A673 (cell line): ENCODE measurements at regions not wholly inside any gene's neighbourhood (a gene's known extent, or its start where the extent isn't known, plus 50 kb on each side); places are given as distances from the start of the nearest gene placed in this dataset.
"Not testable (repeated sequence)": the region's sequence is repeated elsewhere in the genome, so short reads cannot be mapped to it uniquely, and the experiment has no call there.

Source experiments
- EZH2 ChIP-seq: fragments of 200-600 bp; sonication (generic); IDR thresholded peaks from 2 replicates; pipeline ENCODE4 v1.6.1; 2017; ENCODE audit warnings: borderline replicate concordance, low read depth, mild to moderate bottlenecking, mixed read lengths, antibody characterized with exemption, low read length; ENCODE audit not compliant: poor library complexity, severe bottlenecking
- TF ChIP-seq, protein P1 (sequence below): fragments of 300-800, 200-600 bp; sonication (generic); conservative IDR thresholded peaks from 2 replicates; pipeline ENCODE4 v1.5.1; 2017; ENCODE audit warnings: low read depth, mild to moderate bottlenecking, antibody characterized with exemption, low read length, moderate library complexity, mixed read lengths

- TF ChIP-seq, protein P1, sequence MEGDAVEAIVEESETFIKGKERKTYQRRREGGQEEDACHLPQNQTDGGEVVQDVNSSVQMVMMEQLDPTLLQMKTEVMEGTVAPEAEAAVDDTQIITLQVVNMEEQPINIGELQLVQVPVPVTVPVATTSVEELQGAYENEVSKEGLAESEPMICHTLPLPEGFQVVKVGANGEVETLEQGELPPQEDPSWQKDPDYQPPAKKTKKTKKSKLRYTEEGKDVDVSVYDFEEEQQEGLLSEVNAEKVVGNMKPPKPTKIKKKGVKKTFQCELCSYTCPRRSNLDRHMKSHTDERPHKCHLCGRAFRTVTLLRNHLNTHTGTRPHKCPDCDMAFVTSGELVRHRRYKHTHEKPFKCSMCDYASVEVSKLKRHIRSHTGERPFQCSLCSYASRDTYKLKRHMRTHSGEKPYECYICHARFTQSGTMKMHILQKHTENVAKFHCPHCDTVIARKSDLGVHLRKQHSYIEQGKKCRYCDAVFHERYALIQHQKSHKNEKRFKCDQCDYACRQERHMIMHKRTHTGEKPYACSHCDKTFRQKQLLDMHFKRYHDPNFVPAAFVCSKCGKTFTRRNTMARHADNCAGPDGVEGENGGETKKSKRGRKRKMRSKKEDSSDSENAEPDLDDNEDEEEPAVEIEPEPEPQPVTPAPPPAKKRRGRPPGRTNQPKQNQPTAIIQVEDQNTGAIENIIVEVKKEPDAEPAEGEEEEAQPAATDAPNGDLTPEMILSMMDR: not testable (repeated sequence)
- TF ChIP-seq EZH2: not testable (repeated sequence)
Measured at GRCh38 chr7:55706451-55707195, 134.3 kb upstream of the VOPP1 start.
